ENCODE measurements at regions not wholly inside any gene's neighbourhood (a gene's known extent, or its start where the extent isn't known, plus 50 kb on each side); places are given as distances from the start of the nearest gene placed in this dataset.

DNA sequence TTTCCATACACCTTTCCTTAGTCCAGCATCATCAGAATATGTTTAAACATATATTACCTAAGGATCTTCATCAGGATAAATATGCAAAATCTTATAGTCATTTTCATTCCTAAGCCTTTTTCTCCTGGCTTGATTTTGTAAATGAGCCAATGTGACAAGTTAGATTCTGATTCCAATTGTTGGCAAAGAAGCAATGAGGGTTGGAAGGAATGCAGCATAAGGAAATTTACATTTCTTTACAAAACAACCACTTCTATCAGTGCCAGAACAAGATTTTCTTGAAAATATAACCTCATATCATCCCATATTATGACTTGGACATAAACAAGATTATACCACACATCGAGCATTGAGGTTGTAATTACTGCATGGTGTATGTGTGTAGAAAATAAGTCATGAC lies 508.1 kb downstream of the TRAM1L1 start:
- TF ChIP-seq SALL2 (CRISPR knock-in tag; IDR thresholded peaks at IDR 0.05) (no peak), MBNL3 (CRISPR knock-in tag; conservative IDR thresholded peaks at IDR 0.05) (no peak), ZNF761 (CRISPR knock-in tag; conservative IDR thresholded peaks at IDR 0.05) (no peak), ZNF841 (CRISPR knock-in tag; IDR thresholded peaks at IDR 0.05; ENCODE audit: borderline replicate concordance) (no peak), ZNF703 (CRISPR knock-in tag; IDR thresholded peaks at IDR 0.05; ENCODE audit: borderline replicate concordance) (no peak)
- TF ChIP-seq, protein P1, sequence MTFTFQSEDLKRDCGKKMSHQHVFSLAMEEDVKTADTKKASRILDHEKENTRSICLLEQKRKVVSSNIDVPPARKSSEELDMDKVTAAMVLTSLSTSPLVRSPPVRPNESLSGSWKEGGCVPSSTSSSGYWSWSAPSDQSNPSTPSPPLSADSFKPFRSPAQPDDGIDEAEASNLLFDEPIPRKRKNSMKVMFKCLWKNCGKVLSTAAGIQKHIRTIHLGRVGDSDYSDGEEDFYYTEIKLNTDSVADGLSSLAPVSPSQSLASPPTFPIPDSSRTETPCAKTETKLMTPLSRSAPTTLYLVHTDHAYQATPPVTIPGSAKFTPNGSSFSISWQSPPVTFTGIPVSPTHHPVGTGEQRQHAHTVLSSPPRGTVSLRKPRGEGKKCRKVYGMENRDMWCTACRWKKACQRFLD (CRISPR knock-in tag; IDR thresholded peaks at IDR 0.05; ENCODE audit: borderline replicate concordance): no peak
- no peak for ATAC-seq
- Histone ChIP-seq H3K9me3 (ENCODE audit: low read length) (no peaks in the 10 kb centered on the region), H2AFZ (ENCODE audit: low read length) (no peak overlapping the region), H3K79me2 (ENCODE audit: insufficient read depth, low read length) (no peaks in the 10 kb centered on the region), H3K4me2 (ENCODE audit: low read depth, low read length) (no peak overlapping the region), H3K27ac (ENCODE audit: extremely low read length, insufficient read depth, low read length) (no peak overlapping the region), H3K27me3 (ENCODE audit: control insufficient read depth in 1 of 2, insufficient read depth in 2 of 2, low read length in 2 of 2) (no peaks in the 10 kb centered on the region), H3K36me3 (replicated peaks in 1 of 2; ENCODE audit: control insufficient read depth in 1 of 2, insufficient read depth in 2 of 2, low read length in 2 of 2) (no peaks in the 10 kb centered on the region), H3K4me3 (replicated peaks in 1 of 3; ENCODE audit: insufficient read depth in 1 of 3, low read depth in 2 of 3, low read length in 3 of 3) (no peak overlapping the region), H4K20me1 (ENCODE audit: insufficient read depth, low read length) (no peaks in the 10 kb centered on the region), H3K4me1 (ENCODE audit: insufficient read depth, low read length) (no peaks in the 10 kb centered on the region), H3K9ac (ENCODE audit: insufficient read depth, low read depth, low read length) (no peak overlapping the region)
- no TSS peak for BruUV-seq (replicated peaks)
- WGBS (ENCODE audit: low lambda C conversion rate): 0% methylated on average over 1 of the region's 1 CpG
- in situ Hi-C loops (cut with HindIII; ENCODE audit: extremely low pct_ligation_motif_present, low pct_unique_long_range_greater_than_20kb) (no loop called here), intact Hi-C loops (cut with micrococcal nuclease; ENCODE audit: unreplicated experiment) (no loop called here)
- no peak for FAIRE-seq
- no peak for DNase-seq (ENCODE audit: low spot score)
- POLR2A ChIA-PET: no interaction called here
- CTCF ChIA-PET (ENCODE audit: low intra/inter-chr PET ratio, low total read pairs): no interaction called here

GRCh38 chr4:116573540-116573939 lies 511.8 kb downstream of the TRAM1L1 start:
- intact Hi-C loops (cut with micrococcal nuclease; ENCODE audit: unreplicated experiment) (no loop called here), in situ Hi-C loops (cut with HindIII; ENCODE audit: extremely low pct_ligation_motif_present, low pct_unique_long_range_greater_than_20kb) (no loop called here)
- no peak for FAIRE-seq
- Histone ChIP-seq H3K79me2 (ENCODE audit: insufficient read depth, low read length) (no peaks in the 10 kb centered on the region), H3K27me3 (ENCODE audit: control insufficient read depth in 1 of 2, insufficient read depth in 2 of 2, low read length in 2 of 2) (no peaks in the 10 kb centered on the region), H3K4me2 (ENCODE audit: low read depth, low read length) (no peak overlapping the region), H3K27ac (ENCODE audit: extremely low read length, insufficient read depth, low read length) (no peak overlapping the region), H3K9me3 (ENCODE audit: low read length) (no peaks in the 10 kb centered on the region; the same call in 1 of the 2 replicates), H3K4me3 (replicated peaks in 1 of 3; ENCODE audit: insufficient read depth in 1 of 3, low read depth in 2 of 3, low read length in 3 of 3) (no peak overlapping the region), H3K4me1 (ENCODE audit: insufficient read depth, low read length) (no peaks in the 10 kb centered on the region), H2AFZ (ENCODE audit: low read length) (no peak overlapping the region), H3K9ac (ENCODE audit: insufficient read depth, low read depth, low read length) (no peak overlapping the region), H4K20me1 (ENCODE audit: insufficient read depth, low read length) (no peaks in the 10 kb centered on the region), H3K36me3 (replicated peaks in 1 of 2; ENCODE audit: control insufficient read depth in 1 of 2, insufficient read depth in 2 of 2, low read length in 2 of 2) (no peaks in the 10 kb centered on the region)
- CTCF ChIA-PET (ENCODE audit: low intra/inter-chr PET ratio, low total read pairs): no interaction called here
- ATAC-seq: no peak
- POLR2A ChIA-PET: no interaction called here
- no peak for DNase-seq (ENCODE audit: low spot score)
- 0% methylated on average over 1 of the region's 3 CpGs for WGBS (ENCODE audit: low lambda C conversion rate)
- BruUV-seq (replicated peaks): no TSS peak
- TF ChIP-seq ZNF446 (CRISPR knock-in tag; IDR thresholded peaks at IDR 0.05) (no peak), MED13 (CRISPR knock-in tag; IDR thresholded peaks at IDR 0.05) (no peak), ZNF747 (CRISPR knock-in tag; IDR thresholded peaks at IDR 0.05; ENCODE audit: borderline replicate concordance) (no peak), ZBTB4 (CRISPR knock-in tag; IDR thresholded peaks at IDR 0.05; ENCODE audit: borderline replicate concordance) (no peak), RELA (CRISPR knock-in tag; IDR thresholded peaks at IDR 0.05) (no peak), ZNF567 (CRISPR knock-in tag; IDR thresholded peaks at IDR 0.05; ENCODE audit: borderline replicate concordance) (no peak), ZNF101 (CRISPR knock-in tag; IDR thresholded peaks at IDR 0.05; ENCODE audit: borderline replicate concordance, low read depth) (no peak), FOXC1 (CRISPR knock-in tag; IDR thresholded peaks at IDR 0.05; ENCODE audit: borderline replicate concordance) (no peak), ZNF746 (CRISPR knock-in tag; IDR thresholded peaks at IDR 0.05) (no peak), ESRRA (CRISPR knock-in tag; IDR thresholded peaks at IDR 0.05; ENCODE audit: low read depth) (no peak), HMGA1 (CRISPR knock-in tag; conservative IDR thresholded peaks at IDR 0.05) (no peak)

Measured in HepG2 (cell line).